HL-60 (cell line): ENCODE measurements at regions not wholly inside any gene's neighbourhood (a gene's known extent, or its start where the extent isn't known, plus 50 kb on each side); places are given as distances from the start of the nearest gene placed in this dataset.

Source experiments
- DNase-seq, 2 experiments: peaks; one replicate each; pipeline ENCODE4 v3.0.0-alpha.2; 2010 to 2020; ENCODE audit warnings: low read depth in 1 of 2, low spot score in 1 of 2
- H3K27ac ChIP-seq: fragments of 250-450 bp; sonication (Bioruptor Pico); replicated peaks from 2 replicates; pipeline ENCODE4 v1.5.1; 2020; ENCODE audit warnings: mild to moderate bottlenecking, moderate library complexity
- H3K27me3 ChIP-seq: fragments of 250-450 bp; sonication (Bioruptor Pico); 2 replicates; pipeline ENCODE4 v1.5.1; 2021; ENCODE audit warnings: mild to moderate bottlenecking, moderate library complexity; ENCODE audit not compliant: insufficient read depth, poor library complexity, severe bottlenecking
- H3K4me3 ChIP-seq: replicated peaks from 2 replicates; pipeline ENCODE4 v1.5.1; 2011; ENCODE audit warnings: mild to moderate bottlenecking, control low read depth, low read length; ENCODE audit not compliant: insufficient read depth
- CTCF ChIP-seq: IDR thresholded peaks from one replicate; pipeline ENCODE4 v1.5.1; 2011; ENCODE audit warnings: low read length, control low read depth, inconsistent platforms; ENCODE audit not compliant: insufficient read depth
- GABPA ChIP-seq: IDR thresholded peaks from 2 replicates; pipeline ENCODE4 v1.6.1; 2012; ENCODE audit warnings: low read depth
- POLR2AphosphoS5 ChIP-seq: IDR thresholded peaks from 2 replicates; pipeline ENCODE4 v1.6.1; 2012; ENCODE audit warnings: low read depth
- REST ChIP-seq: IDR thresholded peaks from 2 replicates; pipeline ENCODE4 v1.6.1; 2012; ENCODE audit warnings: low read depth; ENCODE audit not compliant: insufficient replicate concordance
- SPI1 ChIP-seq: IDR thresholded peaks from 2 replicates; pipeline ENCODE4 v1.6.1; 2012; ENCODE audit warnings: low read depth, mild to moderate bottlenecking, borderline replicate concordance

- no peak overlapping the region for H3K27ac ChIP-seq
- no peak for DNase-seq
- TF ChIP-seq REST (no peak), GABPA (no peak), SPI1 (no peak), CTCF (no peak), POLR2AphosphoS5 (no peak)
- H3K27me3 ChIP-seq, result no peaks in the 10 kb centered on the region
- no peak overlapping the region for H3K4me3 ChIP-seq
Measured at GRCh38 chr11:69348414-69349235, 54.7 kb downstream of the MYEOV start.

GRCh38 chr11:69350040-69350439, 56.1 kb downstream of the MYEOV start:
- TF ChIP-seq CTCF (no peak), POLR2AphosphoS5 (no peak), GABPA (no peak), REST (no peak), SPI1 (no peak)
- no peak for DNase-seq
- H3K27me3 ChIP-seq, result no peaks in the 10 kb centered on the region

GRCh38 chr11:69350596-69350995, 56.6 kb downstream of the MYEOV start:
- Histone ChIP-seq H3K27ac (no peak overlapping the region), H3K4me3 (no peak overlapping the region), H3K27me3 (no peaks in the 10 kb centered on the region)
- TF ChIP-seq SPI1 (no peak), REST (no peak)
- DNase-seq, result no peak

More at GRCh38 chr11:69350040-69350439, 56.1 kb downstream of the MYEOV start:
- H3K4me3 ChIP-seq, result no peak overlapping the region
- H3K27ac ChIP-seq, result no peak overlapping the region
